K562 (cell line): ENCODE measurements at regions not wholly inside any gene's neighbourhood (a gene's known extent, or its start where the extent isn't known, plus 50 kb on each side); places are given as distances from the start of the nearest gene placed in this dataset.

Source experiments
- ELF1 ChIP-seq: fragments of 200-800 bp; sonication (Bioruptor generic); IDR thresholded peaks from 2 replicates; pipeline ENCODE4 v1.6.1; 2016; ENCODE audit warnings: missing genetic modification characterization, missing compliant biosample characterization
- FOXO4 ChIP-seq: fragments of 450-650 bp; formaldehyde crosslinking; IDR thresholded peaks from 2 replicates; pipeline ENCODE4 v1.4.0; 2020; ENCODE audit warnings: mild to moderate bottlenecking, moderate library complexity
- MAFG ChIP-seq: fragments of 450-650 bp; conservative IDR thresholded peaks from 2 replicates; pipeline ENCODE4 v1.6.1; 2016; ENCODE audit warnings: missing genetic modification characterization, missing compliant biosample characterization
- MCM2 ChIP-seq: fragments of 450-650 bp; IDR thresholded peaks from 2 replicates; pipeline ENCODE4 v1.6.1; 2017; ENCODE audit warnings: low read depth, mild to moderate bottlenecking
- ZNF707 ChIP-seq: fragments of 250-450 bp; sonication (Bioruptor Pico); conservative IDR thresholded peaks from 2 replicates; pipeline ENCODE4 v1.8.0; 2022; ENCODE audit warnings: inconsistent platforms, mild to moderate bottlenecking, moderate library complexity
- TF ChIP-seq, protein P1 (sequence below): fragments of 250-450 bp; sonication (Bioruptor Pico); IDR thresholded peaks from 2 replicates; pipeline ENCODE4 v1.5.0; 2021; ENCODE audit warnings: mild to moderate bottlenecking, moderate library complexity
- TF ChIP-seq, protein P2 (sequence below): fragments of 250-450 bp; sonication (Bioruptor Pico); IDR thresholded peaks from 2 replicates; pipeline ENCODE4 v1.4.0; 2020; ENCODE audit warnings: mild to moderate bottlenecking, moderate library complexity, borderline replicate concordance
- TF ChIP-seq, protein P3 (sequence below), 2 experiments: fragments of 450-650 bp in 1 of 2; sonication (generic) in 1 of 2; formaldehyde crosslinking; conservative IDR thresholded peaks; 2 replicates each; pipeline versions ENCODE4 v1.4.0 to v1.8.1; 2020 to 2022; ENCODE audit warnings: mild to moderate bottlenecking in 1 of 2, missing genetic modification reagents in 1 of 2

GRCh38 chr10:91049296-91049987, 128.6 kb upstream of the ANKRD1 start (continued):
- TF ChIP-seq, protein P1, sequence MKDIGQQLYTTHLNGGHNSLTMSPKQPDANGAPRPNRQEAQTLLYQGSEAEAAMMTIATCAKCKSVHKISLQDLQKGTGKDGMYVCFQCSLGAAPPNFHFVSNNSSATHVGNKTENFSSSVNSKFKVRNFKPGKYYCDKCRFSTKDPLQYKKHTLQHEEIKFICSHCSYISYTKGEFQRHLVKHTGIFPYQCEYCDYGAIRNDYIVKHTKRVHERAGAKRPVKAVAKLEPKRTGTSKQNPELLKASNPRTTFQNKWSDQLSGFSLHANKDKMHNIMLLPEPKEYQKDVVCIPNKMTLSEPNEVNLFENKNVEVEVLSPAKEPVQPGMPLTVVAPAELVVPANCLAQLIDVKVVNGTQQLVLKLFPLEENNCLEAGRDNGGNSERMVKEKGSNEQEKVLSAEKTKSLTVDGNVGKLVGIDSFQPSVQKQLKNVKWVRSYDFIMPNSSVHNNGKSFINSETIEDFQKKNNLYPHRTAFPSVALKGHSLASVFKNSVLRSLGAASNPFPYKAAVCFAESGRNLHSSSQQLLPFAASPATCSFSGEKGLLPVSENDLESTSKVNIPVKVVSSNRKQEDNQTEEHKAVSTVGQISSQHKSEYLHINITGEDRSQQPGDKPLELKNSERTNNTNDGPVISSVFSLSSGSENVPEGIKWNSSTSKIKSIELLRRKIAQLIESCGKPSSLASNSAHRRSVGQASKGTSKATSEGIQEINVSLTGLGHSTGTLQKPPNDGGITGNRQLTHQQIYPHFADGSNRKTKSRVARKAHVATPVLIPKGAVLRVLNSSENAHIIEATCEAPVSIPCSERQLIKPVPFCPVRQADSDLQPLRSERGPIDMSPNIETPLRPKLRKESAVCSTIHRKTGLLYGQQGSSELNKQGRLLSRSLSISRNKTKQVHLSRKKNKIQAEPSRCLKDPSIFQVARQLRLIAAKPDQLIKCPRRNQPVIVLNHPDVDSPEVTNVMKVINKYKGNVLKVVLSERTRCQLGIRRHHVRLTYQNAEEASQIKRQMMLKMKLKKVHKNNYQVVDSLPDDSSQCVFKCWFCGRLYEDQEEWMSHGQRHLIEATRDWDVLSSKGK (CRISPR knock-in tag): no peak
- no peak for TF ChIP-seq ELF1
- no peak for TF ChIP-seq ZNF707 (CRISPR knock-in tag)
- no peak for TF ChIP-seq MCM2
- TF ChIP-seq, protein P2, sequence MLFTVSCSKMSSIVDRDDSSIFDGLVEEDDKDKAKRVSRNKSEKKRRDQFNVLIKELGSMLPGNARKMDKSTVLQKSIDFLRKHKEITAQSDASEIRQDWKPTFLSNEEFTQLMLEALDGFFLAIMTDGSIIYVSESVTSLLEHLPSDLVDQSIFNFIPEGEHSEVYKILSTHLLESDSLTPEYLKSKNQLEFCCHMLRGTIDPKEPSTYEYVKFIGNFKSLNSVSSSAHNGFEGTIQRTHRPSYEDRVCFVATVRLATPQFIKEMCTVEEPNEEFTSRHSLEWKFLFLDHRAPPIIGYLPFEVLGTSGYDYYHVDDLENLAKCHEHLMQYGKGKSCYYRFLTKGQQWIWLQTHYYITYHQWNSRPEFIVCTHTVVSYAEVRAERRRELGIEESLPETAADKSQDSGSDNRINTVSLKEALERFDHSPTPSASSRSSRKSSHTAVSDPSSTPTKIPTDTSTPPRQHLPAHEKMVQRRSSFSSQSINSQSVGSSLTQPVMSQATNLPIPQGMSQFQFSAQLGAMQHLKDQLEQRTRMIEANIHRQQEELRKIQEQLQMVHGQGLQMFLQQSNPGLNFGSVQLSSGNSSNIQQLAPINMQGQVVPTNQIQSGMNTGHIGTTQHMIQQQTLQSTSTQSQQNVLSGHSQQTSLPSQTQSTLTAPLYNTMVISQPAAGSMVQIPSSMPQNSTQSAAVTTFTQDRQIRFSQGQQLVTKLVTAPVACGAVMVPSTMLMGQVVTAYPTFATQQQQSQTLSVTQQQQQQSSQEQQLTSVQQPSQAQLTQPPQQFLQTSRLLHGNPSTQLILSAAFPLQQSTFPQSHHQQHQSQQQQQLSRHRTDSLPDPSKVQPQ: no peak
- TF ChIP-seq, protein P3, sequence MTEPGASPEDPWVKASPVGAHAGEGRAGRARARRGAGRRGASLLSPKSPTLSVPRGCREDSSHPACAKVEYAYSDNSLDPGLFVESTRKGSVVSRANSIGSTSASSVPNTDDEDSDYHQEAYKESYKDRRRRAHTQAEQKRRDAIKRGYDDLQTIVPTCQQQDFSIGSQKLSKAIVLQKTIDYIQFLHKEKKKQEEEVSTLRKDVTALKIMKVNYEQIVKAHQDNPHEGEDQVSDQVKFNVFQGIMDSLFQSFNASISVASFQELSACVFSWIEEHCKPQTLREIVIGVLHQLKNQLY (CRISPR knock-in tag; conservative IDR thresholded peaks at IDR 0.05): no peak
- TF ChIP-seq MAFG (tag): no peak
- no peak for TF ChIP-seq FOXO4
